LoVo (cell line): ENCODE measurements at regions not wholly inside any gene's neighbourhood (a gene's known extent, or its start where the extent isn't known, plus 50 kb on each side); places are given as distances from the start of the nearest gene placed in this dataset.

Experiments used
- DNase-seq: peaks from one replicate; pipeline ENCODE4 v3.0.0-alpha.2; 2016; ENCODE audit warnings: low spot score

GRCh38 chr18:10033016-10033399 is 119.2 kb downstream of the VAPA start:
- no peak for DNase-seq

GRCh38 chr18:10035281-10035991 is 121.6 kb downstream of the VAPA start:
- no peak for DNase-seq

- DNase-seq: no peak
These were observed 122.7 kb downstream of the VAPA start for GRCh38 chr18:10036479-10036878.

GRCh38 chr18:10037181-10037580 is 123.4 kb downstream of the VAPA start:
- no peak for DNase-seq

- DNase-seq: no peak
These were observed 124.5 kb downstream of the VAPA start for GRCh38 chr18:10038268-10038667.

GRCh38 chr18:10040287-10041011 is 126.6 kb downstream of the VAPA start:
- no peak for DNase-seq

GRCh38 chr18:10041180-10041579 is 127.4 kb downstream of the VAPA start:
- DNase-seq: no peak

GRCh38 chr18:10042492-10042891 is 128.7 kb downstream of the VAPA start:
- DNase-seq: no peak

- no peak for DNase-seq
These were observed 130.2 kb downstream of the VAPA start for GRCh38 chr18:10044054-10044453.

GRCh38 chr18:10045296-10045891 is 131.6 kb downstream of the VAPA start:
- no peak for DNase-seq

- DNase-seq: no peak
These were observed 132.5 kb downstream of the VAPA start for GRCh38 chr18:10046178-10046807.

- no peak for DNase-seq
These were observed 133.4 kb downstream of the VAPA start for GRCh38 chr18:10047237-10047636.

- no peak for DNase-seq
These were observed 135.9 kb downstream of the VAPA start for GRCh38 chr18:10049747-10050146.

- no peak for DNase-seq
These were observed 137.1 kb downstream of the VAPA start for GRCh38 chr18:10050956-10051355.

- DNase-seq: no peak
These were observed 138.2 kb downstream of the VAPA start for GRCh38 chr18:10051877-10052631.

- no peak for DNase-seq
These were observed 139.1 kb downstream of the VAPA start for GRCh38 chr18:10052871-10053270.

GRCh38 chr18:10053861-10054260 is 140.0 kb downstream of the VAPA start:
- no peak for DNase-seq

GRCh38 chr18:10054366-10054765 is 140.6 kb downstream of the VAPA start:
- DNase-seq: no peak

GRCh38 chr18:10055125-10055750 is 141.4 kb downstream of the VAPA start:
- DNase-seq: no peak

- no peak for DNase-seq
These were observed 142.7 kb downstream of the VAPA start for GRCh38 chr18:10056506-10056905.

- no peak for DNase-seq
These were observed 143.6 kb downstream of the VAPA start for GRCh38 chr18:10057401-10057893.
